ENCODE measurements at regions not wholly inside any gene's neighbourhood (a gene's known extent, or its start where the extent isn't known, plus 50 kb on each side); places are given as distances from the start of the nearest gene placed in this dataset.
A peak's percentile ranks its signal among the peaks of the same experiment; 100 is the strongest.

DNA sequence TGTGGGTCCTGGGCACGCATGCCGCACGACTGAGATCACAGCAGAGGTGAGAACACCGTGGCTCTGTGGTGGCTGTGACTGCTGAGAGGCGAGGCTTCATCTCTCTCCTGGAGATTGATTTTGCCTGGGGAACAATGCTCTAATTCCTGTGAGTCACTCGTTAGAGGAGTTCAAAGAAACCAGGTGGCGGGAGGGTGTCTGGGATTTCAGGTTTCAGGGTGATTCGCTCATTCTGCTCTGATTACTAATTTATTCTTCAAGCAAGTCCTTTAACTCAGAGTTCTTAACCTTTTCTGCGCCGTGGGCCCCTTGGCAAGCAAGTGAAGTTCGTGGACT, 56.3 kb downstream of the GLI2 start:
- H3K4me1 Mint-ChIP-seq = peaks cover 69% of the 10 kb centered on the region
- H3K4me3 Mint-ChIP-seq = no peak overlapping the region
- TF ChIP-seq, protein P1, sequence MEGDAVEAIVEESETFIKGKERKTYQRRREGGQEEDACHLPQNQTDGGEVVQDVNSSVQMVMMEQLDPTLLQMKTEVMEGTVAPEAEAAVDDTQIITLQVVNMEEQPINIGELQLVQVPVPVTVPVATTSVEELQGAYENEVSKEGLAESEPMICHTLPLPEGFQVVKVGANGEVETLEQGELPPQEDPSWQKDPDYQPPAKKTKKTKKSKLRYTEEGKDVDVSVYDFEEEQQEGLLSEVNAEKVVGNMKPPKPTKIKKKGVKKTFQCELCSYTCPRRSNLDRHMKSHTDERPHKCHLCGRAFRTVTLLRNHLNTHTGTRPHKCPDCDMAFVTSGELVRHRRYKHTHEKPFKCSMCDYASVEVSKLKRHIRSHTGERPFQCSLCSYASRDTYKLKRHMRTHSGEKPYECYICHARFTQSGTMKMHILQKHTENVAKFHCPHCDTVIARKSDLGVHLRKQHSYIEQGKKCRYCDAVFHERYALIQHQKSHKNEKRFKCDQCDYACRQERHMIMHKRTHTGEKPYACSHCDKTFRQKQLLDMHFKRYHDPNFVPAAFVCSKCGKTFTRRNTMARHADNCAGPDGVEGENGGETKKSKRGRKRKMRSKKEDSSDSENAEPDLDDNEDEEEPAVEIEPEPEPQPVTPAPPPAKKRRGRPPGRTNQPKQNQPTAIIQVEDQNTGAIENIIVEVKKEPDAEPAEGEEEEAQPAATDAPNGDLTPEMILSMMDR (IDR thresholded peaks at IDR 0.05; ENCODE audit: unreplicated experiment in 3 of 3) = no peak
- peak overlapping the region in 2 of 3 experiments; percentile 3 to 21 for H3K27ac Mint-ChIP-seq
- H3K27me3 Mint-ChIP-seq (ENCODE audit: low read depth) = peaks cover 13% of the 10 kb centered on the region
- no peaks in the 10 kb centered on the region for H3K9me3 Mint-ChIP-seq
- H3K36me3 Mint-ChIP-seq (ENCODE audit: low read depth) = no peaks in the 10 kb centered on the region

DNA sequence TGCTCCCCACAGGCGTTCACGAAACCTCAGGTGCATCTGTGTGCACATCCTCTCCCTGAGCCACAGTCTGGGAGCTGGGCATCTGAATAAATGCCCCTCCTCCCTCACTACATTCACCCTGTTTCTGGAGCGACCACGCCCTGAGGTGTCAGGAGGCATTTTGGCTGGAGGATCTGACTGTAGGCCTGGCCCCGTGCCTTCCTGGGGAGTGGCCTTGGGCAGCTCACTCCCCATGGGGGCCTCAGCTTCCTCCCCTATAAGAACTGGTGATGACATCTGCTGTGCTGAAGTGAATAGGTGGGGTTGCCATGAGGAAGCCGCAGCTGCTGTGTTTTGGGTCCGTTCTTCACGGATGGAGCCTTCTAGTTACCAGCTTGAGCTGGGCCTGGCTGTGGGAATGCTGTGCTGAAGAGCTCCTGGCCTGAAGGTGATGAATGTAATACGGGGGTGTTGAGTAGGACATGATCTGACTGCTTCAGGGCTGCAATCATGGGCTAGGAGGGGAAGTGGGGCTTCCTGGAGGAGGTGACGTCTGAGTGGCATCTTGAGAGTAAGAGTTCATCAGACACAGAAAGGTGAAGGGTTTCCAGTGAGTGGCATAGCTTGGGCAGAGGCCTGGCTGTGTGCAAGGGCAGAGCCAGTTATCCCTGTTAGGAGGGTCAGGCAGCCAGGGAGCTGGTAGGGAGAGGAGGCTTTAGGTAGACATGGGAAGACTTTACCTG, 58.2 kb downstream of the GLI2 start:
- Mint-ChIP-seq H3K4me3 (no peak overlapping the region), H3K4me1 (peaks cover 76% of the 10 kb centered on the region), H3K27ac (peak overlapping the region in 2 of 3 experiments; percentile 47 to 87), H3K27me3 (ENCODE audit: low read depth) (peaks cover 27% of the 10 kb centered on the region), H3K36me3 (ENCODE audit: low read depth) (no peaks in the 10 kb centered on the region), H3K9me3 (no peaks in the 10 kb centered on the region)
- TF ChIP-seq, protein P1 (IDR thresholded peaks at IDR 0.05; ENCODE audit: unreplicated experiment in 3 of 3) = no peak

GRCh38 chr2:120794716-120795115, 59.0 kb downstream of the GLI2 start:
- Mint-ChIP-seq H3K27me3 (ENCODE audit: low read depth) (peaks cover 32% of the 10 kb centered on the region), H3K36me3 (ENCODE audit: low read depth) (peaks cover 3% of the 10 kb centered on the region), H3K27ac (peak overlapping the region in 2 of 3 experiments; percentile 47 to 87), H3K4me3 (no peak overlapping the region), H3K9me3 (no peaks in the 10 kb centered on the region), H3K4me1 (peaks cover 79% of the 10 kb centered on the region)
- TF ChIP-seq, protein P1 (IDR thresholded peaks at IDR 0.05; ENCODE audit: unreplicated experiment in 3 of 3) = no peak

- Mint-ChIP-seq H3K4me1 (peaks cover 75% of the 10 kb centered on the region), H3K27ac (peak overlapping the region in 2 of 3 experiments; percentile 32 to 90), H3K4me3 (no peak overlapping the region), H3K27me3 (ENCODE audit: low read depth) (peaks cover 33% of the 10 kb centered on the region), H3K9me3 (no peaks in the 10 kb centered on the region), H3K36me3 (ENCODE audit: low read depth) (peaks cover 7% of the 10 kb centered on the region)
- TF ChIP-seq, protein P1 (IDR thresholded peaks at IDR 0.05; ENCODE audit: unreplicated experiment in 3 of 3) = no peak
Measured at GRCh38 chr2:120796094-120796493, 60.4 kb downstream of the GLI2 start.

GRCh38 chr2:120797421-120798221, 62.0 kb downstream of the GLI2 start:
- peak overlapping the region in 2 of 3 experiments; percentile 90 to 94 for H3K27ac Mint-ChIP-seq
- peaks cover 77% of the 10 kb centered on the region for H3K4me1 Mint-ChIP-seq
- H3K4me3 Mint-ChIP-seq = peak overlapping the region in 2 of 3 experiments; percentile 41 to 60
- TF ChIP-seq, protein P1 (IDR thresholded peaks at IDR 0.05; ENCODE audit: unreplicated experiment in 3 of 3) = no peak
- peaks cover 7% of the 10 kb centered on the region for H3K36me3 Mint-ChIP-seq (ENCODE audit: low read depth)
- no peaks in the 10 kb centered on the region for H3K9me3 Mint-ChIP-seq
- peaks cover 35% of the 10 kb centered on the region for H3K27me3 Mint-ChIP-seq (ENCODE audit: low read depth)

All from nephron (organoid).